SW480 (cell line): ENCODE measurements at regions not wholly inside any gene's neighbourhood (a gene's known extent, or its start where the extent isn't known, plus 50 kb on each side); places are given as distances from the start of the nearest gene placed in this dataset.
A peak's percentile ranks its signal among the peaks of the same experiment; 100 is the strongest.

Experiments
- DNase-seq: peaks from one replicate; pipeline ENCODE4 v3.0.0-alpha.2; 2016; ENCODE audit warnings: low spot score

GRCh38 chr6:129778793-129779192, 68.8 kb upstream of the ARHGAP18 start:
- DNase-seq, result no peak

- no peak for DNase-seq
Measured at GRCh38 chr6:129777371-129777770, 67.4 kb upstream of the ARHGAP18 start.

GRCh38 chr6:129776542-129777330, 66.8 kb upstream of the ARHGAP18 start:
- DNase-seq, result no peak

GRCh38 chr6:129774697-129775447, 64.9 kb upstream of the ARHGAP18 start:
- DNase-seq, result peak; percentile 22

GRCh38 chr6:129773304-129773703, 63.3 kb upstream of the ARHGAP18 start:
- no peak for DNase-seq

- no peak for DNase-seq
Measured at GRCh38 chr6:129771678-129772077, 61.7 kb upstream of the ARHGAP18 start.

GRCh38 chr6:129767776-129768485, 58.0 kb upstream of the ARHGAP18 start:
- DNase-seq, result no peak

GRCh38 chr6:129766959-129767728, 57.2 kb upstream of the ARHGAP18 start:
- peak; percentile 54 for DNase-seq

- no peak for DNase-seq
Measured at GRCh38 chr6:129764761-129765407, 54.9 kb upstream of the ARHGAP18 start.

- no peak for DNase-seq
Measured at GRCh38 chr6:129759796-129760605, 50.0 kb upstream of the ARHGAP18 start.
